K562 (cell line): ENCODE measurements at regions not wholly inside any gene's neighbourhood (a gene's known extent, or its start where the extent isn't known, plus 50 kb on each side); places are given as distances from the start of the nearest gene placed in this dataset.

ENCODE experiments used
- ATF2 ChIP-seq: sonication (generic); formaldehyde crosslinking; IDR thresholded peaks from 2 replicates; pipeline ENCODE4 v1.8.1; 2022; ENCODE audit warnings: missing genetic modification reagents
- CCAR2 ChIP-seq: fragments of 200-400 bp; formaldehyde crosslinking; IDR thresholded peaks from 2 replicates; pipeline ENCODE4 v1.6.1; 2017; ENCODE audit warnings: mild to moderate bottlenecking, low read depth, low read length
- CSDE1 ChIP-seq, 2 experiments: fragments of 450-650 bp; IDR thresholded peaks; 2 replicates each; pipeline ENCODE4 v1.6.1; 2016; ENCODE audit warnings: mild to moderate bottlenecking in 1 of 2
- JUND ChIP-seq, 2 experiments: IDR thresholded peaks; 2 replicates in 1 of 2; 3 replicates in 1 of 2; pipeline ENCODE4 v1.6.1; 2011; ENCODE audit warnings: borderline replicate concordance in 2 of 2, low read depth in 2 of 2, low read length in 2 of 2, improper control_type of control experiment in 1 of 2, missing biosample characterization in 1 of 2, missing genetic modification characterization in 1 of 2, missing genetic modification reagents in 1 of 2
- NR3C1 ChIP-seq: sonication (generic); formaldehyde crosslinking; IDR thresholded peaks from 2 replicates; pipeline ENCODE4 v1.8.1; 2022; ENCODE audit warnings: missing genetic modification reagents
- ZNF695 ChIP-seq: fragments of 450-650 bp; formaldehyde crosslinking; IDR thresholded peaks from 2 replicates; pipeline ENCODE4 v1.4.0; 2020; ENCODE audit warnings: mild to moderate bottlenecking, moderate library complexity
- TF ChIP-seq, protein P1 (sequence below): fragments of 250-450 bp; sonication (Bioruptor Pico); IDR thresholded peaks from 2 replicates; pipeline ENCODE4 v1.8.0; 2022; ENCODE audit warnings: inconsistent platforms, mild to moderate bottlenecking, moderate library complexity, borderline replicate concordance
- TF ChIP-seq, protein P2 (sequence below): fragments of 450-650 bp; IDR thresholded peaks from 2 replicates; pipeline ENCODE4 v1.7.0; 2016; ENCODE audit warnings: borderline replicate concordance

DNA sequence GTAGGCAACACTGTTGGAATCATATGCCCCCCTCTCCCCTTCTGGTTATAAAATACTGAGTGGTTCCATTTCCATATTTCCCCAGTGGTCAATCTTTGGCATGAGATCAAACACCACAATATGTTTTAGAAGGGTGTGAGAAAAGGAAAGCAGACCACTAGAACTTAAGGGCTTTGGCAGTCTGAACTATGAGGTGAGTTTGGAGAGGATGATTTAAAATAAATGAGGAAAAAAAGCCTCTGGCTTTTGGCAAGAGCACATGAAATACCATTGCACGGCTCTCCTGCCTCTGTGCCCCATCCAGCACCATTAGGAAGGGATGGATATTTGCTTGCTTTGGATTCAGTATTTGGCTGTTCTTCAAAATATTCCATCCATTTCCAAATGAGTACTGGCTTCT is 339.5 kb upstream of the C1orf87 start (continued):
- no peak for TF ChIP-seq JUND (IDR thresholded peaks at IDR 0.05; ENCODE audit: borderline replicate concordance, low read depth, low read length)
- TF ChIP-seq JUND (tag; IDR thresholded peaks at IDR 0.05; ENCODE audit: borderline replicate concordance, low read depth, low read length) = no peak
- TF ChIP-seq CSDE1 (IDR thresholded peaks at IDR 0.05) = no peak
- no peak for TF ChIP-seq CCAR2
- TF ChIP-seq, protein P1, sequence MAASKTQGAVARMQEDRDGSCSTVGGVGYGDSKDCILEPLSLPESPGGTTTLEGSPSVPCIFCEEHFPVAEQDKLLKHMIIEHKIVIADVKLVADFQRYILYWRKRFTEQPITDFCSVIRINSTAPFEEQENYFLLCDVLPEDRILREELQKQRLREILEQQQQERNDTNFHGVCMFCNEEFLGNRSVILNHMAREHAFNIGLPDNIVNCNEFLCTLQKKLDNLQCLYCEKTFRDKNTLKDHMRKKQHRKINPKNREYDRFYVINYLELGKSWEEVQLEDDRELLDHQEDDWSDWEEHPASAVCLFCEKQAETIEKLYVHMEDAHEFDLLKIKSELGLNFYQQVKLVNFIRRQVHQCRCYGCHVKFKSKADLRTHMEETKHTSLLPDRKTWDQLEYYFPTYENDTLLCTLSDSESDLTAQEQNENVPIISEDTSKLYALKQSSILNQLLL (CRISPR knock-in tag) = no peak
- TF ChIP-seq, protein P2, sequence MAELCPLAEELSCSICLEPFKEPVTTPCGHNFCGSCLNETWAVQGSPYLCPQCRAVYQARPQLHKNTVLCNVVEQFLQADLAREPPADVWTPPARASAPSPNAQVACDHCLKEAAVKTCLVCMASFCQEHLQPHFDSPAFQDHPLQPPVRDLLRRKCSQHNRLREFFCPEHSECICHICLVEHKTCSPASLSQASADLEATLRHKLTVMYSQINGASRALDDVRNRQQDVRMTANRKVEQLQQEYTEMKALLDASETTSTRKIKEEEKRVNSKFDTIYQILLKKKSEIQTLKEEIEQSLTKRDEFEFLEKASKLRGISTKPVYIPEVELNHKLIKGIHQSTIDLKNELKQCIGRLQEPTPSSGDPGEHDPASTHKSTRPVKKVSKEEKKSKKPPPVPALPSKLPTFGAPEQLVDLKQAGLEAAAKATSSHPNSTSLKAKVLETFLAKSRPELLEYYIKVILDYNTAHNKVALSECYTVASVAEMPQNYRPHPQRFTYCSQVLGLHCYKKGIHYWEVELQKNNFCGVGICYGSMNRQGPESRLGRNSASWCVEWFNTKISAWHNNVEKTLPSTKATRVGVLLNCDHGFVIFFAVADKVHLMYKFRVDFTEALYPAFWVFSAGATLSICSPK = no peak
- TF ChIP-seq ATF2 (CRISPR knock-in tag) = no peak
- TF ChIP-seq NR3C1 (CRISPR knock-in tag) = no peak
- no peak for TF ChIP-seq ZNF695 (CRISPR knock-in tag)
